Karpas-422 (cell line): ENCODE measurements at regions not wholly inside any gene's neighbourhood (a gene's known extent, or its start where the extent isn't known, plus 50 kb on each side); places are given as distances from the start of the nearest gene placed in this dataset.
"Not testable (repeated sequence)": the region's sequence is repeated elsewhere in the genome, so short reads cannot be mapped to it uniquely, and the experiment has no call there.

Experiments used
- DNase-seq: peaks from one replicate; pipeline ENCODE4 v3.0.0-alpha.2; 2015
- H2AFZ ChIP-seq: fragments of 200-600 bp; sonication (generic); 2 replicates; pipeline ENCODE4 v1.6.1; 2014; ENCODE audit warnings: antibody characterized with exemption, low read length, mixed read lengths
- H3K27ac ChIP-seq: fragments of 200-600 bp; sonication (generic); 2 replicates; pipeline ENCODE4 v1.5.1; 2014; ENCODE audit warnings: mild to moderate bottlenecking, low read length, moderate library complexity
- H3K27me3 ChIP-seq: fragments of 200-600 bp; sonication (generic); 2 replicates; pipeline ENCODE4 v1.6.1; 2014; ENCODE audit warnings: low read length, mixed read lengths
- H3K36me3 ChIP-seq: fragments of 200-600 bp; sonication (generic); 2 replicates; pipeline ENCODE4 v1.6.1; 2014; ENCODE audit warnings: low read length, mixed read lengths; ENCODE audit not compliant: insufficient read depth
- H3K4me1 ChIP-seq: fragments of 200-600 bp; sonication (generic); 2 replicates; pipeline ENCODE4 v1.6.1; 2014; ENCODE audit warnings: mild to moderate bottlenecking, low read length, mixed read lengths
- H3K4me2 ChIP-seq: fragments of 200-600 bp; sonication (generic); 2 replicates; pipeline ENCODE4 v1.6.1; 2014; ENCODE audit warnings: low read length, low read depth, mild to moderate bottlenecking; ENCODE audit not compliant: poor library complexity, severe bottlenecking
- H3K4me3 ChIP-seq: fragments of 200-600 bp; sonication (generic); 2 replicates; pipeline ENCODE4 v1.5.1; 2014; ENCODE audit warnings: mild to moderate bottlenecking, antibody characterized with exemption, low read length, mixed read lengths
- H3K79me2 ChIP-seq: fragments of 200-600 bp; sonication (generic); 2 replicates; pipeline ENCODE4 v1.6.1; 2014; ENCODE audit warnings: mild to moderate bottlenecking, low read length, mixed read lengths
- H3K9ac ChIP-seq: fragments of 200-600 bp; sonication (generic); 2 replicates; pipeline ENCODE4 v1.6.0; 2014; ENCODE audit warnings: low read length
- H3K9me2 ChIP-seq: fragments of 200-600 bp; sonication (generic), shearing (Covaris generic); replicated peaks from 2 replicates; pipeline ENCODE4 v1.6.0; 2014; ENCODE audit warnings: mild to moderate bottlenecking, low read length, moderate library complexity; ENCODE audit not compliant: insufficient read depth
- H3K9me3 ChIP-seq: fragments of 300-700, 200-600 bp; sonication (generic); 2 replicates; pipeline ENCODE4 v1.6.1; 2014; ENCODE audit warnings: low read length, mixed read lengths
- H4K20me1 ChIP-seq: fragments of 200-600 bp; sonication (generic); 2 replicates; pipeline ENCODE4 v1.6.1; 2014; ENCODE audit warnings: mild to moderate bottlenecking, antibody characterized with exemption, low read length, low read depth; ENCODE audit not compliant: insufficient read depth

- Histone ChIP-seq H3K4me1 (no peaks in the 10 kb centered on the region), H3K9me2 (no peaks in the 10 kb centered on the region), H3K9me3 (no peaks in the 10 kb centered on the region), H3K9ac (no peak overlapping the region), H2AFZ (no peak overlapping the region), H3K79me2 (no peaks in the 10 kb centered on the region), H3K27ac (no peak overlapping the region), H3K4me3 (no peak overlapping the region), H3K36me3 (no peaks in the 10 kb centered on the region), H3K27me3 (0 out of 2 replicates have a peak, but pooled peaks cover 3% of the 10 kb centered on the region), H3K4me2 (no peak overlapping the region), H4K20me1 (no peaks in the 10 kb centered on the region)
- no peak for DNase-seq
These were observed 182.7 kb downstream of the C7orf25 start for GRCh38 chr7:42729053-42729765.

- H3K79me2 ChIP-seq = no peaks in the 10 kb centered on the region
- DNase-seq = no peak
- H3K27ac ChIP-seq = no peak overlapping the region
- no peaks in the 10 kb centered on the region for H3K9me2 ChIP-seq
- H3K4me2 ChIP-seq = no peak overlapping the region
- no peak overlapping the region for H3K9ac ChIP-seq
- 0 out of 2 replicates have a peak, but pooled peaks cover 3% of the 10 kb centered on the region for H3K27me3 ChIP-seq
- no peaks in the 10 kb centered on the region for H3K9me3 ChIP-seq
- no peak overlapping the region for H3K4me3 ChIP-seq
- no peaks in the 10 kb centered on the region for H3K36me3 ChIP-seq
- no peak overlapping the region for H2AFZ ChIP-seq
- no peaks in the 10 kb centered on the region for H3K4me1 ChIP-seq
- H4K20me1 ChIP-seq = no peaks in the 10 kb centered on the region
These were observed 184.4 kb downstream of the C7orf25 start for GRCh38 chr7:42727451-42727850.

- no peaks in the 10 kb centered on the region for H4K20me1 ChIP-seq
- H3K9ac ChIP-seq = no peak overlapping the region
- no peak overlapping the region for H3K4me2 ChIP-seq
- H3K79me2 ChIP-seq = no peaks in the 10 kb centered on the region
- H3K36me3 ChIP-seq = no peaks in the 10 kb centered on the region
- no peak for DNase-seq
- H3K27ac ChIP-seq = no peak overlapping the region
- no peak overlapping the region for H3K4me3 ChIP-seq
- H3K9me3 ChIP-seq = no peaks in the 10 kb centered on the region
- no peaks in the 10 kb centered on the region for H3K4me1 ChIP-seq
- H3K9me2 ChIP-seq = no peaks in the 10 kb centered on the region
- no peak overlapping the region for H2AFZ ChIP-seq
- no peaks in the 10 kb centered on the region for H3K27me3 ChIP-seq
These were observed 185.6 kb downstream of the C7orf25 start for GRCh38 chr7:42726066-42726785.

GRCh38 chr7:42722716-42723115 lies 189.2 kb downstream of the C7orf25 start:
- H2AFZ ChIP-seq = no peak overlapping the region
- no peak overlapping the region for H3K4me2 ChIP-seq
- no peak for DNase-seq
- H3K9me2 ChIP-seq = peaks cover 4% of the 10 kb centered on the region; the same call in 1 of the 2 replicates
- no peaks in the 10 kb centered on the region for H3K27me3 ChIP-seq
- H3K9me3 ChIP-seq = no peaks in the 10 kb centered on the region
- H3K9ac ChIP-seq = no peak overlapping the region
- H3K4me3 ChIP-seq = no peak overlapping the region
- no peaks in the 10 kb centered on the region for H3K36me3 ChIP-seq
- no peaks in the 10 kb centered on the region for H3K4me1 ChIP-seq
- no peaks in the 10 kb centered on the region for H3K79me2 ChIP-seq
- H3K27ac ChIP-seq = no peak overlapping the region
- no peaks in the 10 kb centered on the region for H4K20me1 ChIP-seq

GRCh38 chr7:42722198-42722597 lies 189.7 kb downstream of the C7orf25 start:
- H3K9me2 ChIP-seq = peaks cover 5% of the 10 kb centered on the region; the same call in 1 of the 2 replicates

GRCh38 chr7:42720991-42721796 lies 190.7 kb downstream of the C7orf25 start:
- Histone ChIP-seq H3K4me2 (no peak overlapping the region), H3K36me3 (no peaks in the 10 kb centered on the region), H3K79me2 (no peaks in the 10 kb centered on the region), H2AFZ (no peak overlapping the region), H4K20me1 (no peaks in the 10 kb centered on the region), H3K9ac (no peak overlapping the region), H3K9me2 (peaks cover 5% of the 10 kb centered on the region; the same call in 1 of the 2 replicates), H3K4me1 (no peaks in the 10 kb centered on the region), H3K27ac (no peak overlapping the region), H3K4me3 (no peak overlapping the region), H3K9me3 (no peaks in the 10 kb centered on the region), H3K27me3 (no peaks in the 10 kb centered on the region)
- no peak for DNase-seq

More at GRCh38 chr7:42722198-42722597, 189.7 kb downstream of the C7orf25 start:
- no peaks in the 10 kb centered on the region for H4K20me1 ChIP-seq
- H3K79me2 ChIP-seq = no peaks in the 10 kb centered on the region
- no peak overlapping the region for H3K4me3 ChIP-seq
- no peak overlapping the region for H3K27ac ChIP-seq
- H3K9me3 ChIP-seq = no peaks in the 10 kb centered on the region
- H3K4me2 ChIP-seq = no peak overlapping the region
- H3K36me3 ChIP-seq = no peaks in the 10 kb centered on the region
- H2AFZ ChIP-seq = no peak overlapping the region
- no peak overlapping the region for H3K9ac ChIP-seq
- H3K4me1 ChIP-seq = no peaks in the 10 kb centered on the region
- H3K27me3 ChIP-seq = no peaks in the 10 kb centered on the region
- no peak for DNase-seq

GRCh38 chr7:42720012-42720411 lies 191.9 kb downstream of the C7orf25 start:
- no peak overlapping the region for H3K4me2 ChIP-seq
- H4K20me1 ChIP-seq = no peaks in the 10 kb centered on the region

GRCh38 chr7:42718466-42718865 lies 193.4 kb downstream of the C7orf25 start:
- H2AFZ ChIP-seq, H3K27ac ChIP-seq, H3K4me3 ChIP-seq, DNase-seq, H3K4me2 ChIP-seq, H3K9me3 ChIP-seq, H3K79me2 ChIP-seq, H3K4me1 ChIP-seq, H3K9me2 ChIP-seq, H3K36me3 ChIP-seq, H4K20me1 ChIP-seq, H3K9ac ChIP-seq, H3K27me3 ChIP-seq: not testable (repeated sequence)

More at GRCh38 chr7:42720012-42720411, 191.9 kb downstream of the C7orf25 start:
- H3K9me2 ChIP-seq = peaks cover 5% of the 10 kb centered on the region; the same call in 1 of the 2 replicates
- no peaks in the 10 kb centered on the region for H3K4me1 ChIP-seq
- DNase-seq = no peak
- H3K4me3 ChIP-seq = no peak overlapping the region
- H2AFZ ChIP-seq = no peak overlapping the region
- H3K36me3 ChIP-seq = no peaks in the 10 kb centered on the region
- H3K27me3 ChIP-seq = no peaks in the 10 kb centered on the region
- H3K79me2 ChIP-seq = no peaks in the 10 kb centered on the region
- no peak overlapping the region for H3K27ac ChIP-seq
- H3K9ac ChIP-seq = no peak overlapping the region
- no peaks in the 10 kb centered on the region for H3K9me3 ChIP-seq
